ENCODE measurements at regions not wholly inside any gene's neighbourhood (a gene's known extent, or its start where the extent isn't known, plus 50 kb on each side); places are given as distances from the start of the nearest gene placed in this dataset.
"Not testable (repeated sequence)": the region's sequence is repeated elsewhere in the genome, so short reads cannot be mapped to it uniquely, and the experiment has no call there.

GRCh38 chr2:212766921-212767320, 228.3 kb upstream of the ERBB4 start:
- DNase-seq = no peak

DNA sequence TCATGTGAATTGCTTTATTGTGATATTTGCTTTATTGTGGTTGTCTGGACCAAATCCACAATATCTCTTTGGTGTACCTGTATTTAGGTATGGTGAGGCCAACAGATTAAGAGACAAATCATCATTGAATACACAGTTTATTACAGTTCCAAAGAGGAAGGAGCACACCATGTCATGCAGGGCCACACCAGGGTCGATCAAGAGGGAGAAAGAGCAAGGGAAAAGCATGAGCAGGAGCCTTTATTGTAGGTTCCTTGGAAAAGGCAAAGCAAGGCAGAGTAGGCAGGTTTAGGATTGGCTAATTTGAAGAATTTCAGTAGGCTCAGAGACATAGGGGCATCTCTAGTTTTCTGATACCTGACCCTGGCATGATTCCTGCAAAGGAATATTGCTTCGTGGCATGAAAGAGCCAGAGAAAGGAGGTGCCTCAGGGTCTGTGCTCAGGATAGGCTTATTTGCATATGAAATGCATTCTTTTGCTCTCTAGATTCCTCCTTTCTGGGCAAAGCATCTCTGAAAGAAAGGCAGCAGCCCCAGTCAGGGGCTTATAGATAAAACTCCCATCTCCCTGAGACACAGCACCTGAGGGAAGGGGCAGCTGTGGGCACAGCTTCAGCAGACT, 214.2 kb upstream of the ERBB4 start:
- no peak for DNase-seq

DNA sequence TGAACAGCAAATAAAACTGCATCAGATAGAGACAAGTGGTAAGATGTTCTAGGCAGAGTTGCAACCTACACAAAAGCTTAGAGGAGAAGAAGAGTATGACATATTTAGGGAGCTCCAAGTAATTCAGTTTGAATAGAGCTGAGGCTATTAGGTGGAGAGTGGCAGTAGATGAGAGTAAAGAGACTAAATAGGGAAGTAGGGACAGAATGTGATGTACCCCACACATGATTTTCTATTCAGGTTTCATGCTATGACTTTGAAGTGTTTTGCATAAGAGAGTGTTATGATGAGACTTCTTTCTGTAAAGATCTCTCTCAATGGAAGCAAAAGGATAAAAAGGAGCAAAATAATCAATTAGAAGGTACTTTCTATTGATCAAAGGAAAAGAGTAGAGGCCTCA, 206.8 kb upstream of the ERBB4 start:
- DNase-seq = no peak

- DNase-seq = no peak
Measured at GRCh38 chr2:212737392-212738172, 199.0 kb upstream of the ERBB4 start.

- DNase-seq = no peak
Measured at GRCh38 chr2:212736385-212736726, 197.8 kb upstream of the ERBB4 start.

- DNase-seq = no peak
Measured at GRCh38 chr2:212733273-212733672, 194.7 kb upstream of the ERBB4 start.

- DNase-seq = no peak
Measured at GRCh38 chr2:212732860-212733259, 194.3 kb upstream of the ERBB4 start.

DNA sequence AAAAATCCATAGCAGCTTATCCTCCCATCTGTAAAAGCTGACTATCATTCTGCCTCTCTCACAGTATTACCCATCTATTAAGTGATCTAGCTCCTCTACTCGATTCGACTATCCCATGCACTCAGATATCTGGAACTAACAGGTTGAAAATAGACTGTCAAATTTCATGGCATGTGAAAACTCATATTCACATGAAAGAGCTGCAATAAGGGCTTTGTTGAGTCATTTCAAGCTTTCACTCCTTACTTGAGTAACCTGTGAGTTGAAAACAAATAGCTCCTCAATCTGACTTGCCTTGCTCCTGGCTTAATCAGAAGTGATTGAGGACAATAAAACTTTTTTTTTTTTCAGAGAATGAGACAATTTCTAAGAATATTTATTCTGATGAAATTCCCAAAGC, 192.4 kb upstream of the ERBB4 start:
- no peak for DNase-seq

DNA sequence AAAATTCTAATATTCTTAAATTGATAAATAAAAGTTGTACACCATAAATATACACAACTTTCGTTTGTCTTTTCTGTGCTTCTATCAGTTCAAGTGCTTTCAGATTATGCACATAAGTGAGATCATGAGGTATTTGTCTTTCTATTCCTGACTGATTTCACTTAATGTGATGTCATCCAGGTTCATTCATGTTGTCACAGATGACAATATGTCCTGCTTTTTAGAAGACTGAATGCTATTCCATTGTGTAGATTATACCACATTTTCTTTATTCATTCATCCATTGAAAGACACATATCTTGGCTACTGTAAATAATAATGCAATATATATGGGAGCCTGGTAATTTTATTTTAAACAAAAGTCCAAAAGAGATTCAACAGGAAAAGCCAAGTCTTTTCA, 190.1 kb upstream of the ERBB4 start:
- DNase-seq = no peak

DNA sequence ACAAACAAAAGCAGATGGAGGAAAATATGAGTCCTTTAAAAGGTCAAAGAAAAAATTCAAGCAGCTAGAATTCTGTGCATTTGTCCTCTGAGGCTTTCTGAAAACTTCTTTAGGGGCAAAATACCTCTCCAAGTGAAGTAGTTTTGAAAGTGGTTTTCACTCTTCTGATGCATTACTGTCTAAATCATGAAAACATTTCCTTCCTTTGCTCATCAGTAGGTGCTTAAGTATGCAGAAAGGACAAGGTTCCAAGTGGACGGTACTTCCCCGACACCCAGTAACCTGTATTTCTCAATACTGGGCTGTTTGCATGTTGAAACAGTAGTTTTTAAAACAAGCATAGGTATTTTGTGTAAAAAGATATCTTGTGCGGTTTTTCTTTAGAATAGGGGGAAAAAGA, 189.1 kb upstream of the ERBB4 start:
- no peak for DNase-seq

- DNase-seq = no peak
Measured at GRCh38 chr2:212726403-212726802, 187.8 kb upstream of the ERBB4 start.

- DNase-seq = no peak
Measured at GRCh38 chr2:212725180-212725579, 186.6 kb upstream of the ERBB4 start.

DNA sequence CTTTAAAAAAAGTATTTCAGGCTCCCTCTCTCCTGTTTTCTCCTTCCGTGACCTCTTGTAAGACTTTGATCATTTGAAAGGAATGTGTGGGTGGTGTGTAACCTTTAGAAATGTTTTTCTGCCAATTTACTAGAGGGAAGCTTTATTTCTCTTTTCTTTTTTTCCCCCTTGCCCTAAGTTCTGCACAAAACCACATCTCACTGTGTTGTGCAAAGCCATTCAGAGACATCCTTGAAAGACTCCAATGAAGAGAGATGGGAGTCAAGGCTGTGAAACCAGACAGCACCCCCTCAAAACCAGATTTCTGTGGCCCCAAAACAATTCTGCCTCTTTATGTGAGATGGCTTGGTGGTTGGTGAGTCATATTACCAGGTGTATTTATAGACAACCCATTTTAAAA, 184.6 kb upstream of the ERBB4 start:
- no peak for DNase-seq

- DNase-seq = no peak
Measured at GRCh38 chr2:212722046-212722445, 183.4 kb upstream of the ERBB4 start.

- no peak for DNase-seq
Measured at GRCh38 chr2:212721026-212721451, 182.4 kb upstream of the ERBB4 start.

DNA sequence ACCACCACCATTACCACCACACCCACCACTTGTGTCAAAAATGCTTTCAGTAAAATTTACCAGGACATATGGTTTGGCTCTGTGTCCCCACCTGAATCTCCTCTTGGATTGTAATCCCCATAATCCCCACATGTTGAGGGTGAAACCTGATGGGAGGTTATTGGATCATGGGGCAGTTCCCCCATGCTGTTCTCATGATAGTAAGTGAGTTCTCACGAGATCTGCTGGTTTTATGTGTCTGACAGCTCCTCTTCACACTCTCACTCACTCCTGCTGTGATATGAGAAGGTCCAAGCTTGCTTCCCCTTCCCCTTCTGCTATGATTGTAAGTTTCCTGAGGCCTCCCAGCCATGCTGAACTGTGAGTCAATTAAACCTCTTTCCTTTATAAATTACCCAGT, 176.8 kb upstream of the ERBB4 start:
- not testable (repeated sequence) for DNase-seq

DNA sequence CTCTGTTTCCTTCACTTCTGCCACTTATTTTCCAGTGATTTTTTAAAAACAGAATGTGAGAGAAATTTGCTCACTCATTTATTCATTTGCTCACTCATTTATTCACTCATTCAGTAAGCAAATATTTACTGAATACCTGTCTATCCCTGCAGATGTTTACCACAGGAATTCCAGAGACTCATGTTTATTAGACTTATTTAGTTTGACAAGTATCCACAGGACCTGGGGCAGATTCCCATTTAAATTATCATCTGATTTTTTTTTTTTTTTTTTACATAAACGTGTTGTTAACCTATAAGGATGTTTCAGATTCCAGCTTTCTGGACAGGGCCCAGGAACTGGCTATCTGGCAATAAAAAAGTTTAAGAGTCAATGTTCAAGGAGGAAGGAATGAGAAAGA, 175.1 kb upstream of the ERBB4 start:
- no peak for DNase-seq

- no peak for DNase-seq
Measured at GRCh38 chr2:212712991-212713390, 174.4 kb upstream of the ERBB4 start.

DNA sequence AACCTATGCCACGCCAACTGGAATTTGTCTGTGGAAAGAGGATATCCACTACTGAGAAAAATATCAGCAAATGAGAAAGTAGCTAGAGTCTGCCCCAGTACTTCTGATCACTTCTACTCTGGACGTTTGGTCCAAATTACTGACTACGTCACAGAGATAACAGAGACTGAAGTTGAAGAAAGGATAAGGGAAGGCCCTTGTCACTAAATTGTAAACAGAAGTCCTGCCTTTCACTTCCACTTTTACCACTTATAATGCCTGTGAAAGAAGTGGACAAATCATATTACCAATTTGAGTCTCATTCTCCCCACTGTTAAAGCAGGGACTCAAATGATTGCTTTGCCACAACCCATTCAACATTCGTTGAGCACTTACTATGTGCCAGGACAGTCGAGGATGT, 173.9 kb upstream of the ERBB4 start:
- no peak for DNase-seq

GRCh38 chr2:212711856-212712255, 173.3 kb upstream of the ERBB4 start:
- no peak for DNase-seq

DNA sequence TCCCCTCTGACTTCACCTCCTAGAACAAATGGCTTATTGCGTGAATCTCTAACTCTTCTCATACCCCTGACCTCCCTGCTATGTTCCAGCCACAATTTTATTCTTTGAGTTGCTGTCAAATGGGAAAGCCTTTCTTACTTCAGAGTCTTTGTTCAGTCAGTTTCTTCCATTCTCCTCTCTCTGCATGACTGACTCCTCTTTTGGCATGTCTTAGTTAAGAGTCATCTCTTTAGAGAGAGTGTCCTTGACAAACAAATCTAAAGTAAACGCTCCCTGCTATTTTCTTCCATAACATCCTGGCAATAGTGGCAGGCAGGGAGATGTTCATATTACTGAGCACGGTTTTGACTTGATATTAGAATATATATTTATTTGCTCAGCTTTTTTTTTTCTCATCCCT, 170.7 kb upstream of the ERBB4 start:
- no peak for DNase-seq

GRCh38 chr2:212708355-212708754, 169.8 kb upstream of the ERBB4 start:
- DNase-seq = no peak

GRCh38 chr2:212695426-212695825, 156.8 kb upstream of the ERBB4 start:
- DNase-seq = no peak

- DNase-seq = no peak
Measured at GRCh38 chr2:212694398-212694797, 155.8 kb upstream of the ERBB4 start.

DNA sequence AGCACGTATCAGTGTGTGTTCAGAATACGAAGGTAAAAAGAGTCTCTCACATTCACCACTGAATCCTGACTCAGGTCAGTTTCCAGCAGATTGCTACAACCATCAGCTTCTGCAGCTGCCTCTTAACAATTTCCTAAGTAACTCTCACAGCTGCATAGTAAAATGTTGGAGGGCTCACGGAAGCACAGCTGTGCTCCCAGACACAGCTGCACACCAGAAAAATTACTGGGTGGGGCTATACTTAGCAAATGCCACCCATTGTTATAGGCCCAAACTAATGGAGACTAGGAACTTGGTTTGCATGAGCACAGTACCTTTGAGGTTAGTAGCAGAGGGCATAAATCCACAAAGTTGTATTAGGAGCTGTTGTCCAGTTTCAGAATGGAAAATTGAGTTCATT, 153.9 kb upstream of the ERBB4 start:
- no peak for DNase-seq
